ENCODE measurements at regions not wholly inside any gene's neighbourhood (a gene's known extent, or its start where the extent isn't known, plus 50 kb on each side); places are given as distances from the start of the nearest gene placed in this dataset.

- no peak for DNase-seq
Measured at GRCh38 chr5:3542769-3543168, 52.9 kb upstream of the IRX1 start.

- DNase-seq: no peak
Measured at GRCh38 chr5:3542158-3542557, 53.5 kb upstream of the IRX1 start.

- no peak for DNase-seq
Measured at GRCh38 chr5:3538886-3539285, 56.7 kb upstream of the IRX1 start.

DNA sequence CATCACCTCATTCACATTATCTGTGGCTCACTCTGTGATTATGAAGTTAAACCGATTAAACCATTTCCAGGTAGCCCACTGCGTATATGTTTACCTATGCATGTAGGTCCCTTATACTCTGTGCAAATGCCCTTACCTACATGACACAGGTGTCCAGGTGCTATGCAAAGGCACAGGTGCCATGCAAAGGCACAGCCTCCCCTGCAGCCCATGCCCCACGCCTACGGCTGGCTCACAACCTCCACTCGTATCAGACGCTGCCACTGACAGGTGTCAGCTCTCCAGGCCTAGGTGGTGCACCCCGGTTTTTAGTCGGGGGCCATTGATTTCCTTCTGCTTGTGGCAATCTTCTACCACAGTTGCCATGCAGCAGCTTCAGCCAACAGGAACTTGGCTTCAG lies 57.7 kb upstream of the IRX1 start:
- DNase-seq: no peak

DNA sequence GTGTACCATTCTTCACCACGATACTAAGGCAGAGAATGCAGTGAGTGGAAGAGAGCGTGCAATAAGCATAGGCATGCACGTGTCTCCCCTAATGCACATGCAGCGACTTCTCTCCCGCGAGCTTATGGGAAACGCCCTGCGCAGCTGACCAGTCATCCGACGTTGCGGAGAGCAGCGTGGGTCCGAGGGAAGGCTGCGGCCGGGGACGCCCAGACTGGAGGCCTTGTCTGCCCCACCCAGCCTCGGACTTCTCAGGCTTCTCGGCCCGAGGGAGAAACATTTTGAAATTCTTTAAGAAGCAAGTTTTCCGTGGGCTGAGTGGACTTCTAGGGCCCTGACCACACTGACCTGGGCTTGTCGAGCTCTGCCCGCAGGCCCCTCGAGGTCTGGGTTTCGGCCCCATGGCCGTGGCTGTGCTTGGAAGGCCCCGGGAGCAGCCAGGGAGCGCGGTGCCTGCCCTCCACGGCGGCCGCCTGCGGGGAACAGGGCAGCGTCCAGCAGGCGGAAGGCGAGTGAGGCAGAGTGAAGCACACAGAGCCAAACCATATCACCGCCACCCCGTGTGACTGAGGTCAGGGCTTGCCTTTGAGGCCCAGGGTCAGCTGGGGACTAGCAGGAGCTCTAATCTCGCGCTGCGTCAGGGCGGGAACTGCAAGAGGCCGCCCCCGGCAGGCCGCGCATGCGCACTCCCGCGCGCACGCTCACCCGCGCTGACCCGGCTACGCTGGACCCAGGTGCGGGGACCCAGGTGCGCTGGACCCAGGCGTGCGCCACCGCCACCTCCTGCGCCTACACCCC lies 60.0 kb upstream of the IRX1 start:
- no peak for DNase-seq

DNA sequence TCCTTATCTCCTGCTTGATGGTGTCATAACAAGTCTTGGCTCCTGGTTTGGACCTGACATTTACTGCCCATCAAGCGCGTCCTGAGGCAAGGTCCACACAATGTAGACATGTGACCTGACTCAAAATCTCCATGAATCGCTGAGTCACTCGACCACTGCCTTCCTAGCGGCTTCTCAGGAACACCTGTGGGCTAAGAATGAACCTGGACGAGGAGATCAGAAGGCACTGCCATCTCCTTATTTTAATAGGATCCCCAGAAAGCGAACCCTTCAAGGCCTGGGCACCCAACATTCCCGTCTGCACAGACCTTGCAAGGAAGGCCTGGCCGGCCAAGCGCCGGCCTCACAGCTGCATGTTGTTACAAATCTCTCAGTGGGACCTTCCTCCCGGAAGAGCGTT lies 60.6 kb upstream of the IRX1 start:
- DNase-seq: no peak

- DNase-seq: no peak
Measured at GRCh38 chr5:3531320-3531986, 64.2 kb upstream of the IRX1 start.

DNA sequence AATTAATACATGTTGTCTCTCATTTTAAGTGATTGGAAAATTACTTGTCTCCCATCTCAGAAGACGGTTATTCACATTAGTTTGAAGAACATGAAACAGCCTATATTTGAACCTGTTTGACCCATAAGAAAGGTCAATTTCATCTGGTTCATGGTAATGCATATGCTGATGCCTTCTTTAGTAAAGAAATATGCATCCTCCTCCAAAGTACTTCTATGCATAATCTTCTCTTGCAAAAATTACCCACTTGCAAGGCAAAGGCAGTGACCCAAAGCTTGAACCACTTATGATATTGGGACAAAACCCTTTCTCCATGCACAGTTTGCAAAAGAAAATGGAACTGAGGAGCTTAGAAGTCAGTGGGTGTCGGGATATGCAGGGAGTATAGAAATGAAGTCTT lies 65.4 kb upstream of the IRX1 start:
- no peak for DNase-seq

DNA sequence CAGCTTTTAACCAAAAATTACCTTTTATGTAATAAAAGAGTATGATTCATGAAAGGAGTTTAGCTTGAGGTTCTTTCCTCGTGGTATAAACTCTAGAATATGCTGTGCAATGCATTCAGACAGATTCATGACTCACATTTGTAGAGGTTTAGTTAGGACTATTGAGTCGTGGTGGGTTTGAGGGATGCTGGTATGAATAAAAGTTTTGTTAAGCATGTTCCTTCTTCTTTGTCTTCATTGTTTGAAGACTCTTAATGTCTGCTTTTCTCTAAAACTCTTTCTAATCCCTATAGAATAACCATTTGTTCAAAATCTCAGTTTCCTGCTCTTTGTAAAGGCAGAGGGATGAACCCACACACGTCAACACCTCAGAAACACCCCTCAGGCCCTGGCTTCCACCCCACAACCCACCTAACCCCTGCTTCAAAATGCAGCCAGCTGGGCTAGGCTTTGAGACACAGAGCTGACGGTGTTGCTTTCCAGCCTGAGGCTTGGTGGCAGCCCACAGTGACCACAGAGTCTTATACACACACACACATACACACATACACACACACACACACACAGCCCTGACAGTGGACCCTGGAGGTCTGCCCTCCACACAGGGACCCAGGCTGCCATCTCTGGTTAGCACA lies 69.0 kb upstream of the IRX1 start:
- DNase-seq: no peak

DNA sequence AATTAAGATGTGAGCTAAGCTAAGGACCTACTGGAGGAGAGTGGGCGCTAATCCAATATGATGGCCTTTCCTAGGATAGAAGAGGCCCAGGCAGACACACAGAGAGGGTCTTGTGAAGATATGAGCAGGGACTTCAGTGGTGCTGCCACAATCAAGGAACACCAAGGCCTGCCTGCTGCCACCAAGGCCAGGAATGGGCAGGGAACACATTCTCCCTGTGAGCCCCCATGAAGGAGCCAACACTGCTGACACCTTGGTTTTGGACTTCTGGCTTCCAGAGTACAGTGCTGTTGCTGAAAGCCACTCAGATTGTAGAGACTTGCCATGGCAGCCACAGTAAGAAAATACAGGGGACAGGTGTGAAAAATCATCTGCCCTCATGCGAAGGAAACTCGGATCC lies 73.1 kb upstream of the IRX1 start:
- DNase-seq: no peak

DNA sequence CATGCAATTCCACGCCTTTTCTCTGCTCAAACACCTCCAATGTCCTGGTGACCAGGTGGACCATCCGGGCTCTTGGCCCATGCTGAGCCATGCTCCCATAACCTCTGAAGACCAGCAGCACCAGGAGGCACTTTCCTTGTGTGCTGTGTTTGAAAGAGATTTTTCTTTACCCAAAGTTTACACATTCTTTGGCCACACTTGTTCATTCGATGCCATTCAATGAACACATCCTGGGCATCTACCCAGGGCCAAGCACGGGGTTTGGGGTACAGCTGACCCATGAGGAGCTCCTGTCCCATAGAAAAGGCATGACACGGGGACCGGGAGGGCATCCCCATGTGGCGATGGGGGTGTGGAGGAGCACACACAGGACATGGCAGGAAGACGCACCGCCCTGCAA lies 77.1 kb upstream of the IRX1 start:
- no peak for DNase-seq

- no peak for DNase-seq
Measured at GRCh38 chr5:3518051-3518450, 77.6 kb upstream of the IRX1 start.

DNA sequence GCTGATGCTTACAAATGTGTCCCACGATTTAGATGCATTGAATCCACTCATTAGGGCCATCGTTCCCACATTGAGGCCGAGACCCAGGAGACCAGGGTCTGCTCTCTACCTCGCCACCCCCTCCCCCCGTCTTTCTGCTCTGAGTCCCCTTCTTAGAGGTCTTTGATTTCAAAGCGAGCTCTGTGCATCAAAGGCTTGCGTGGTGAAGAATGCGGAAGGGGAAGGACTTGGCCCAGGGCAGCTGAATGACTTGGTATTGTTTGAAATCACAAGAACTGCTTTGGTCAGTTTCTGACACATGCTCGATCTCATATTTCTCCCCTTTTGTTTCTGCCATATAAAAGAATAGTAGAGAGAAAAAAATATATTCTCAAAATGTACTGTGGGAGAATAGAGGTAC lies 78.3 kb upstream of the IRX1 start:
- no peak for DNase-seq

GRCh38 chr5:3512361-3513095 lies 83.1 kb upstream of the IRX1 start:
- DNase-seq: no peak

DNA sequence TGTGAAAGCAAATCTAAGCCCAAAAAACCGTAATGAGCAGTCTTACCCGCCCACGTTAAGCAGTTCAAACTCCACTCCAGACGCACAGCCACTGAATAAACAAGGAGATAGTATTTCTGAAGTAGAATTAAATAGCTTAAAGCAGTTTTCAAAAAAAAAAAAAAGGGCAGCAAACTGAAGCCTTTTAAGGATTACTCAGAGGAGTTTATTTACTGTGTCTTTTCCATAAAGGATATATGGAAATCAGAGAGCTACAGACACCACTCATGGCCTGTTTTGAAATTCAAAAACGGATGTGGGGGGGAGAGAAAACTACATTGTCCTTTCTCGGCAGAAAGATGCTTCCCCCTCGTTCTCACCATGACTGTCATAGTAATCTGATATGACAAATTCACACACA lies 83.7 kb upstream of the IRX1 start:
- DNase-seq: no peak

DNA sequence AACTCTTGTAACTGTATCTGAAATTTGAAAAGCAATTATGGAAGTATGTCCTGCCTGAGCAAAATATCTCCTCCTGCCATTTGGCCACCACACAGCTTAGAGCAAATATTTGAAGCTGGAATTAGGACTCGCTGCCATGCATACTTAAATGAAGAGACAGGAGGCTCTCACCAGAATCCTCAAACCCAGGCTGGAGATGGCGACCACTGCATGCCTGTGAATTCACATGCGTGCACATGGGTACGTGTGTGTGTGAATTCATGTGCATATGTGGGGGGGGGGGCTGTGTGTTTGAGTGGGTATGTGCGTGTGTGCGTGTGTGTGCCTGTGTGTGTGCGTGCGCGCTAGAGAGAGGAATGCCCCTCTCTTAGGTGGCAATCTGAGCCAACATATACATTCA lies 84.1 kb upstream of the IRX1 start:
- DNase-seq: no peak

DNA sequence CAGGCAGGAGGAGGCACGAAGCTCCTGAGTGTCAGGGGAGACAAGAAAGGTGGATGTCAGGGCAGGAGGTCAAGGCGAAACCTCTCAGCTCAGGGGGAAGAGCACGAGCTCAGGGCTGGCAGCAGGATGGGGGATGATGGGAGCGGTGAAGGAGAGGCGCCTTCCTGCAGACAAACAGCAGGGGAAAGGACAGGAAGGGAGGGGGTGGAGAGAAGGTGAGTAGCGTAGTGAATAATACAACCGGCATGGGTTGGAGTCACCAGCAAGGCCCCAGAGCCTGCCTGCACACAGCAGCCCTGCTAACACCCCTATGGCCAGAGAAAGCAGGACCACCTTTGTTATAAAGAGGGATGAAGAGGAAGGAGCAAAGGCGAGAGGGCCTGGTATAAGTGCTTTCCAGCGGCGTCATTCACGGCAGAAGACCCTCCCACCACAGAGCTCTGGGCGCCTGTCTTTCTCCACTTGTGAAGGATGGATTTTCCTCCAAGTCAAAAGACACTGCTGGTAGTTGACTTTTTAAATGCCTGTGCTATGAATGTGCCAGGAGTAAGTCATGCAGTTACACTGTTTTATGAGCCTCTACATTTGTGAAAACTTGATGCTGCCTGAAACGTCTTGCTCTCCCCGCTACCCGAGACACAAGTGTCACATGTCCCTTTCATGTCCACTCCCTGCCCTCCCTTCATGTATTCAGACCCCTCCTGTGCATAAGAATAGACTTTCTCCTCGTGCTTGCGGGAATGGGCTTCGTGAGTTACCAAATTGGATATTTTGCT lies 84.8 kb upstream of the IRX1 start:
- DNase-seq: no peak

- DNase-seq: no peak
Measured at GRCh38 chr5:3509290-3509689, 86.3 kb upstream of the IRX1 start.

- DNase-seq: no peak
Measured at GRCh38 chr5:3508395-3508794, 87.2 kb upstream of the IRX1 start.

- no peak for DNase-seq
Measured at GRCh38 chr5:3490957-3491507, 104.6 kb upstream of the IRX1 start.

DNA sequence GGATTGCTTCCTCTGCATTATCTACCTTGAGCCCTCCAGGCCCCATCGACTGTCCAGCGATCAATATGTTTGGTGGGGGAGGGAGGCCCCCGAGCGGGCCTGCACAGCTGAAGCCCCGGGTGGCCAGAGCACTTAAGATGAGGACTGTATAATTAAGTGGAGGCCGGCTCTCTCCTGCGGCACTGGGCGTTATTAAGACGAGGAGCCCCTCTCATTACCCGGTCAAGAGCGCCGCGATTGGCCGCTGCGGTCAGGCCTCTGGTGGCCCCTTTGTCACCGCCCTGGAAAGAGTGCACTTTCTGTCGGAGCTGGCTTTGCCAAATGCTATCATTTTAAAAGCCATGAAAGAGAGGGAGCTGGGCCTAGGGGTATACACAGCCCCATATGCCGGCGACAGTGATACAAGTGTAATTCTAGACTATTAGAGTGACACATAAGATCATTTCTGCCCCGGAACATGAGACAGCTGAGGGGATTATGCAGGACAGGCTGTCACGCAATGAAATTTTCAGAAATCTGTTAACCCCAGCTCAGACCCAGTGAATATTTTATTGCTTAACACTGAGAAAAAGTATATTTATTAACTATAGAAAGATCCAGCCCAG lies 106.3 kb upstream of the IRX1 start:
- no peak for DNase-seq

GRCh38 chr5:3484836-3485235 lies 110.8 kb upstream of the IRX1 start:
- DNase-seq: no peak

Measured in DMS79 (cell line).